ENCODE measurements at regions not wholly inside any gene's neighbourhood (a gene's known extent, or its start where the extent isn't known, plus 50 kb on each side); places are given as distances from the start of the nearest gene placed in this dataset.

- no peak for TF ChIP-seq FOXP2 (optimal IDR thresholded peaks at IDR 0.05; ENCODE audit: control extremely low read depth, extremely low read length, insufficient read depth)
- TF ChIP-seq EZH2 (IDR thresholded peaks at IDR 0.05), result no peak
- TF ChIP-seq POLR2AphosphoS5 (IDR thresholded peaks at IDR 0.05; ENCODE audit: borderline replicate concordance, low read depth, low read length), result no peak
- no peak for DNase-seq (ENCODE audit: low read depth, low spot score)
- no peaks in the 10 kb centered on the region for H3K36me3 ChIP-seq (ENCODE audit: insufficient read depth, low read length)
- no peak overlapping the region for H3K4me3 ChIP-seq
- no peaks in the 10 kb centered on the region for H3K9me3 ChIP-seq (ENCODE audit: low read depth, low read length)
- H3K27ac ChIP-seq, result no peak overlapping the region
- no peak overlapping the region for H3K9ac ChIP-seq (ENCODE audit: insufficient read length)
These were observed 98.4 kb downstream of the ZFP36L2 start for GRCh38 chr2:43127941-43128558.

DNA sequence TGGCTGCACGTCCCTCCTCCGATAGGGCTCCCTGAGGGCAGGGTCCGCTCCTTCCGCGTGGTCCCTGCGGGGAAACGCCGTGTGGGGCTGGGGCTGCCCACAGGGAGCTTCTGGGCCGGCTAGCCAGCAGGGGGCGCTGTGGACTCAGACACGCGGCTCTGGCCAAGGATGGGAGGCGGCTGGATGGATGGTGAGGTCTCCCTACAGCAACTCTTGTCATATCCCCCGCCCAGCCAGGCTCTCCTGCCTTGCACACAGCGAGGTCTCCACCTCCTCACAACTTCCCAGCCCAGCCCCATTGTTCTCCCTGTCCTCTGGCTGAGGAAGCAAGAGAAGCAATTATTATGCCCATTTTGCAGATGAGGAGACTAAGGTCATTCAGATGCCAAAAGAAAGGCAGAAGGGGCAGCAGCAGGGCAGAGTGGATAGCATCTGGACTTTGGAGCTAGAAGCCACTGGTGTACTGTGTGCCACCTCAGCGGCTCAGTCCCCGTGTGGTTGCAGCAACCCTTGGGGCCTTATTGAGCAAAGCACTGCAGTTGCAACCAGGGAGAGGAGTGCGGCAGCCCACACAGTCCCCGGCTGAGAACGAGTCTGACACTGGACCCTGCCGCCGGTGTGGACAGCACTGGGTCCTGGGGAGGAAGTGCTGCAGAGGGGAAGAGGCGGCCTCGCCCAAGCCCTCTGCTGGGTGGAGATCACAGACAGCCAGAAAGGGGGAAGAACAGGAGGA, 99.0 kb downstream of the ZFP36L2 start:
- no peaks in the 10 kb centered on the region for H3K36me3 ChIP-seq (ENCODE audit: insufficient read depth, low read length)
- H3K4me3 ChIP-seq, result no peak overlapping the region
- TF ChIP-seq FOXP2 (optimal IDR thresholded peaks at IDR 0.05; ENCODE audit: control extremely low read depth, extremely low read length, insufficient read depth) (no peak), EZH2 (IDR thresholded peaks at IDR 0.05) (no peak), POLR2AphosphoS5 (IDR thresholded peaks at IDR 0.05; ENCODE audit: borderline replicate concordance, low read depth, low read length) (no peak)
- H3K9ac ChIP-seq (ENCODE audit: insufficient read length), result no peak overlapping the region
- no peak overlapping the region for H3K27ac ChIP-seq
- no peak for DNase-seq (ENCODE audit: low read depth, low spot score)
- H3K9me3 ChIP-seq (ENCODE audit: low read depth, low read length), result no peaks in the 10 kb centered on the region

DNA sequence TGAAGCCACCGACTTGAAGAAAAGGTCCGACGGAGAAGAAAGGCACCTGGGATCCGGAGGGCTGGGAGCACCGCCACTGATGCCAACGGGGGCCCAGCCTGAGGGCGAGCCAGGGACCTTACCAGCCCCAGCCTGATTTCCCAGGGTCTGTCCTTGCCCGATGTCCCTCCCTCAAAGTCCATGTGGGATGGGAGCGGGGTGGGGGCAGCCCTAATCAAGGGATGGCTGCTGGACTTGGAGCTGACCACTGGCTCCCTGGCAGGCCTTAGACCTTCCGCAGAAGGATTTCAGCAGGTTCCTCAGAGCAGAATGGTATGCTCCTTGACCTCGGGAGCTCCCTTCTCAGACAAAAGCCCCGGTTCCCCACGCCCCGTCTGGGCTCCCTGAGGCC, 99.6 kb downstream of the ZFP36L2 start:
- H3K4me3 ChIP-seq, result no peak overlapping the region

DNA sequence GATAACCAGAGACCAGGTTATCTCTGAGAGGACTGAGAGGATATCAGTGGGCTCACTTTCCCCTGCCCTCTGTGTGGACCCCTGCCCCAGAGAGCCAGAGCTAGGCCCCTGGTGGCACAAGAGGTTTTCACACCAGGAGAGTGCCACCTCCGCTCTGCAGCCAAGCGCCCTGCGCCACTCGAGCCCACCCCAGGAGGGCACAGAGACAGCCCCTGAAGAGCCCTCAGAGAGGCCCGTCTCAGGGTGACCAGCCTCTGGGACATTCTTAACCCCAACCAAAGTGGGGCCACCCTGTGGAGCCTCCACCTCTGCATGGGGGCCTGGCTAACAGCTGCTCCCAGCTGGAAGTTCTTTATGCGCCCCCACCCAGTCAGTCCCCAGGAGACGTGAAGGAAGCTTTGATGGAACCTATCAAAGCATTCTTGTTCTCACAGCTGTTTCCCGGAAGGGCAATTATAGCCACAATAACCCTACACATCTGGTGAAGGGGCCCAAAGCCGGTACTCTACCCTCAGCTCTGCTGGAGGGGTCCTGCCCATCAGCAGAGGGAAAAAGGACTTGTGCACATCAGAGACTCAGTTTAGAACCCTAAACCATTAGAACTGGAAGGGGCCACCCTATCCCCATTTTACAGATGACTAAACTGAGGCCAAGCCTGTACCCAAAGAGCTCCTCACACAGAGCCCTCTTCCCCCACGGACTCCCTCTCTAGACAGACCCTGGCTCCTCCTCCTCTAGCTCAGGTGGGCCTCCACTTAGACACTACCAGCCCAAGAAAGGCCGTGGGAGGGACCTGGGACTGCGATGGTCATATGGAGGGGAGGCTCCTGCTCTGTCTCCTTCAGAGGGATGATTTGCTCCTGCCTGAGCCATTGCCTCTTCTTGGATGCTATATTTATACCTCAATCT, 101.1 kb downstream of the ZFP36L2 start:
- no peak overlapping the region for H3K9ac ChIP-seq (ENCODE audit: insufficient read length)
- DNase-seq (ENCODE audit: low read depth, low spot score), result no peak
- TF ChIP-seq EZH2 (IDR thresholded peaks at IDR 0.05), result no peak
- no peak for TF ChIP-seq FOXP2 (optimal IDR thresholded peaks at IDR 0.05; ENCODE audit: control extremely low read depth, extremely low read length, insufficient read depth)
- no peak for TF ChIP-seq POLR2AphosphoS5 (IDR thresholded peaks at IDR 0.05; ENCODE audit: borderline replicate concordance, low read depth, low read length)

More for the DNA sequence above, 99.6 kb downstream of the ZFP36L2 start:
- Histone ChIP-seq H3K36me3 (ENCODE audit: insufficient read depth, low read length) (no peaks in the 10 kb centered on the region), H3K27ac (no peak overlapping the region), H3K9me3 (ENCODE audit: low read depth, low read length) (no peaks in the 10 kb centered on the region), H3K9ac (ENCODE audit: insufficient read length) (no peak overlapping the region)
- no peak for DNase-seq (ENCODE audit: low read depth, low spot score)
- TF ChIP-seq FOXP2 (optimal IDR thresholded peaks at IDR 0.05; ENCODE audit: control extremely low read depth, extremely low read length, insufficient read depth) (no peak), EZH2 (IDR thresholded peaks at IDR 0.05) (no peak), POLR2AphosphoS5 (IDR thresholded peaks at IDR 0.05; ENCODE audit: borderline replicate concordance, low read depth, low read length) (no peak)

DNA sequence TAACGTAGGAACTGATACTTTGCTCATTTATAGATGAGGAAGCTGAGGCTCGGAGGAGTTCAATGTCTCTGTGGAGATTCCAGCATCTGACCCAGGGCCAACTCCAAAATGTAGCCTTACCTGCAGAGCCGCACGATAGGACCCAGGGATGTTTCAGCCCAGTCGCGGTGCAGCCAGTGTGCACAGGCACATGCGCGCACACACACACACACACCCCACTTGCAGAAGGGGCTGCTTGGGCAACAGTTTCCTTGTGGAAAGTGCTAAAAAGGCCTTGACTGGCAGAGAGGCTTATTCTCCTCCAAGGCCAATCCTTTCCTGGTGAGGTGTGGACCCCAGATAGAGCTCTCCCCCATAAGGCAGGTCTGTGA, 101.7 kb downstream of the ZFP36L2 start:
- Histone ChIP-seq H3K9ac (ENCODE audit: insufficient read length) (no peak overlapping the region), H3K27ac (no peak overlapping the region), H3K36me3 (ENCODE audit: insufficient read depth, low read length) (no peaks in the 10 kb centered on the region), H3K4me3 (no peak overlapping the region), H3K9me3 (ENCODE audit: low read depth, low read length) (no peaks in the 10 kb centered on the region)
- DNase-seq (ENCODE audit: low read depth, low spot score), result no peak
- TF ChIP-seq EZH2 (IDR thresholded peaks at IDR 0.05), result no peak
- no peak for TF ChIP-seq FOXP2 (optimal IDR thresholded peaks at IDR 0.05; ENCODE audit: control extremely low read depth, extremely low read length, insufficient read depth)
- TF ChIP-seq POLR2AphosphoS5 (IDR thresholded peaks at IDR 0.05; ENCODE audit: borderline replicate concordance, low read depth, low read length), result no peak

More for the DNA sequence above, 101.1 kb downstream of the ZFP36L2 start:
- Histone ChIP-seq H3K9me3 (ENCODE audit: low read depth, low read length) (no peaks in the 10 kb centered on the region), H3K27ac (no peak overlapping the region), H3K36me3 (ENCODE audit: insufficient read depth, low read length) (no peaks in the 10 kb centered on the region), H3K4me3 (no peak overlapping the region)

- Histone ChIP-seq H3K27ac (no peak overlapping the region), H3K4me3 (no peak overlapping the region), H3K9me3 (ENCODE audit: low read depth, low read length) (no peaks in the 10 kb centered on the region), H3K36me3 (ENCODE audit: insufficient read depth, low read length) (no peaks in the 10 kb centered on the region), H3K9ac (ENCODE audit: insufficient read length) (no peak overlapping the region)
- DNase-seq (ENCODE audit: low read depth, low spot score), result no peak
- TF ChIP-seq EZH2 (IDR thresholded peaks at IDR 0.05), result no peak
- no peak for TF ChIP-seq FOXP2 (optimal IDR thresholded peaks at IDR 0.05; ENCODE audit: control extremely low read depth, extremely low read length, insufficient read depth)
- no peak for TF ChIP-seq POLR2AphosphoS5 (IDR thresholded peaks at IDR 0.05; ENCODE audit: borderline replicate concordance, low read depth, low read length)
These were observed 102.3 kb downstream of the ZFP36L2 start for GRCh38 chr2:43123981-43124686.

DNA sequence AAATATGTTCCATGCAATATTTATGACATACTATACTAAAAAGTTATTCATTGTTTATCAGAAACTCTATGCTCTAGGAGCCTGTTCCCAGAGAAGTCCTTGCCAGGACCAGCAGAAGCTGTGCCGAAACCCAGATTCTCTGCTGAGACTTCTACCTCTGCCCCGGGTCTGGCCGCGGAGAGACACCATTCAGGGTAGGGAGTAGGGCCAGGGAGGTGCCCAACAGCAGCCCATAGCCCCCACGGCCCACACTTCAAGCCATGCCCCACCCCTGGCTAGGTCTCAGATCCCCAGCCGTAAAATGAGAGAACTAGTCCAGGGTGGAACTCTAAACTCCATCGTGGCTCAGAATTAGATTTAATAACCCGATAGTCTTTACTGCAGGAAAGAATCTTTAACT, 102.9 kb downstream of the ZFP36L2 start:
- Histone ChIP-seq H3K4me3 (no peak overlapping the region), H3K9me3 (ENCODE audit: low read depth, low read length) (no peaks in the 10 kb centered on the region), H3K36me3 (ENCODE audit: insufficient read depth, low read length) (no peaks in the 10 kb centered on the region), H3K27ac (no peak overlapping the region), H3K9ac (ENCODE audit: insufficient read length) (no peak overlapping the region)
- TF ChIP-seq FOXP2 (optimal IDR thresholded peaks at IDR 0.05; ENCODE audit: control extremely low read depth, extremely low read length, insufficient read depth) (no peak), EZH2 (IDR thresholded peaks at IDR 0.05) (no peak), POLR2AphosphoS5 (IDR thresholded peaks at IDR 0.05; ENCODE audit: borderline replicate concordance, low read depth, low read length) (no peak)
- DNase-seq (ENCODE audit: low read depth, low spot score), result no peak

Data from SK-N-MC (cell line).